H9 (cell line): ENCODE measurements at regions not wholly inside any gene's neighbourhood (a gene's known extent, or its start where the extent isn't known, plus 50 kb on each side); places are given as distances from the start of the nearest gene placed in this dataset.
"Not testable (repeated sequence)": the region's sequence is repeated elsewhere in the genome, so short reads cannot be mapped to it uniquely, and the experiment has no call there.

Source experiments
- DNase-seq: peaks from one replicate; pipeline ENCODE4 v3.0.0-alpha.2; 2017
- H2AFZ ChIP-seq: one replicate; pipeline ENCODE4 v1.6.1; 2013; ENCODE audit warnings: mild to moderate bottlenecking, low read length, control low read depth, moderate library complexity
- H2AK5ac ChIP-seq: 2 replicates; pipeline ENCODE4 v1.6.1; 2013; ENCODE audit warnings: low read length, control low read depth, mixed read lengths; ENCODE audit not compliant: insufficient read length
- H2BK120ac ChIP-seq: one replicate; pipeline ENCODE4 v1.6.1; 2013; ENCODE audit warnings: low read depth, mild to moderate bottlenecking, low read length, control low read depth, inconsistent platforms; ENCODE audit not compliant: poor library complexity, severe bottlenecking
- H2BK12ac ChIP-seq: 2 replicates; pipeline ENCODE4 v1.6.1; 2013; ENCODE audit warnings: low read length, control low read depth, mixed read lengths, low read depth; ENCODE audit not compliant: insufficient read length
- H2BK15ac ChIP-seq: 2 replicates; pipeline ENCODE4 v1.6.1; 2013; ENCODE audit warnings: low read depth, low read length, control low read depth
- H2BK20ac ChIP-seq: one replicate; pipeline ENCODE4 v1.6.1; 2013; ENCODE audit warnings: low read depth, mild to moderate bottlenecking, low read length, control low read depth, inconsistent platforms; ENCODE audit not compliant: poor library complexity, severe bottlenecking
- H2BK5ac ChIP-seq: 2 replicates; pipeline ENCODE4 v1.6.1; 2013; ENCODE audit warnings: low read length, control low read depth, mixed read lengths; ENCODE audit not compliant: insufficient read length
- H3K14ac ChIP-seq: 2 replicates; pipeline ENCODE4 v1.6.1; 2013; ENCODE audit warnings: low read length, control low read depth; ENCODE audit not compliant: insufficient read depth
- H3K18ac ChIP-seq: 2 replicates; pipeline ENCODE4 v1.6.1; 2013; ENCODE audit warnings: low read depth, mild to moderate bottlenecking, mixed read lengths, low read length, control low read depth; ENCODE audit not compliant: insufficient read length
- H3K23ac ChIP-seq: 2 replicates; pipeline ENCODE4 v1.6.1; 2013; ENCODE audit warnings: low read length, control low read depth, mixed read lengths, low read depth; ENCODE audit not compliant: insufficient read length
- H3K23me2 ChIP-seq: 2 replicates; pipeline ENCODE4 v1.6.1; 2013; ENCODE audit warnings: low read depth, mild to moderate bottlenecking, mixed read lengths, low read length, control low read depth; ENCODE audit not compliant: insufficient read length, poor library complexity, severe bottlenecking
- H3K27ac ChIP-seq: 2 replicates; pipeline ENCODE4 v1.5.1; 2013; ENCODE audit warnings: low read length, control low read depth, mixed read lengths, low read depth; ENCODE audit not compliant: insufficient read length
- H3K27me3 ChIP-seq: 2 replicates; pipeline ENCODE4 v1.6.1; 2013; ENCODE audit warnings: low read length, control low read depth, inconsistent platforms; ENCODE audit not compliant: insufficient read depth
- H3K4ac ChIP-seq: 2 replicates; pipeline ENCODE4 v1.6.1; 2013; ENCODE audit warnings: low read depth, mild to moderate bottlenecking, control low read depth, inconsistent platforms, low read length, moderate library complexity
- H3K4me1 ChIP-seq: 2 replicates; pipeline ENCODE4 v1.6.1; 2013; ENCODE audit warnings: low read length, control low read depth, inconsistent platforms; ENCODE audit not compliant: insufficient read depth
- H3K4me2 ChIP-seq: 2 replicates; pipeline ENCODE4 v1.6.1; 2013; ENCODE audit warnings: low read length, control low read depth, mixed read lengths; ENCODE audit not compliant: insufficient read length, insufficient read depth
- H3K56ac ChIP-seq: 2 replicates; pipeline ENCODE4 v1.6.1; 2013; ENCODE audit warnings: low read depth, mild to moderate bottlenecking, mixed read lengths, low read length, control low read depth; ENCODE audit not compliant: insufficient read length
- H3K79me1 ChIP-seq: 2 replicates; pipeline ENCODE4 v1.6.1; 2013; ENCODE audit warnings: low read depth, mild to moderate bottlenecking, moderate library complexity, low read length, control low read depth, inconsistent platforms; ENCODE audit not compliant: insufficient read depth, poor library complexity, severe bottlenecking
- H3K79me2 ChIP-seq: 2 replicates; pipeline ENCODE4 v1.6.1; 2013; ENCODE audit warnings: low read length, control low read depth, inconsistent platforms; ENCODE audit not compliant: insufficient read depth
- H3K9ac ChIP-seq: 2 replicates; pipeline ENCODE4 v1.6.1; 2013; ENCODE audit warnings: low read length, control low read depth, mixed read lengths; ENCODE audit not compliant: insufficient read length; ENCODE audit errors: extremely low read depth
- H3K9me3 ChIP-seq: one replicate; pipeline ENCODE4 v1.6.1; 2013; ENCODE audit warnings: low read depth, low read length, inconsistent platforms; ENCODE audit not compliant: control insufficient read depth
- H3T11ph ChIP-seq: one replicate; pipeline ENCODE4 v1.6.1; 2013; ENCODE audit warnings: mild to moderate bottlenecking, low read length, control low read depth, inconsistent platforms
- H4K20me1 ChIP-seq: one replicate; pipeline ENCODE4 v1.6.1; 2013; ENCODE audit not compliant: control insufficient read depth, insufficient read length, insufficient read depth
- H4K5ac ChIP-seq: 2 replicates; pipeline ENCODE4 v1.6.1; 2013; ENCODE audit warnings: low read depth, mild to moderate bottlenecking, mixed read lengths, low read length, control low read depth; ENCODE audit not compliant: insufficient read length
- H4K8ac ChIP-seq: replicated peaks from 2 replicates; pipeline ENCODE4 v1.6.1; 2013; ENCODE audit warnings: low read length, control low read depth, mixed read lengths, low read depth; ENCODE audit not compliant: insufficient read length
- H4K91ac ChIP-seq: 2 replicates; pipeline ENCODE4 v1.6.1; 2013; ENCODE audit warnings: low read depth, mild to moderate bottlenecking, moderate library complexity, mixed read lengths, low read length, control low read depth; ENCODE audit not compliant: insufficient read length
- H3K27ac Mint-ChIP-seq, 3 experiments: 2 replicates in 2 of 3; 3 replicates in 1 of 3; pipeline ENCODE4 v1.8.0; 2020 to 2021; ENCODE audit warnings: mixed read lengths in 3 of 3, mild to moderate bottlenecking in 1 of 3, moderate library complexity in 1 of 3
- H3K27me3 Mint-ChIP-seq: 2 replicates; pipeline ENCODE4 v1.8.0; 2021; ENCODE audit warnings: low read depth, mild to moderate bottlenecking, moderate library complexity, mixed read lengths
- H3K36me3 Mint-ChIP-seq, 3 experiments: 2 replicates in 2 of 3; 3 replicates in 1 of 3; pipeline ENCODE4 v1.8.0; 2020 to 2021; ENCODE audit warnings: low read depth in 3 of 3, mixed read lengths in 3 of 3; ENCODE audit not compliant: insufficient read depth in 1 of 3
- H3K4me1 Mint-ChIP-seq, 2 experiments: 2 replicates each; pipeline ENCODE4 v1.8.0; 2020; ENCODE audit warnings: mixed read lengths in 2 of 2
- H3K4me3 Mint-ChIP-seq, 2 experiments: 2 replicates in 1 of 2; 3 replicates in 1 of 2; pipeline ENCODE4 v1.8.0; 2020 to 2021; ENCODE audit warnings: mild to moderate bottlenecking in 2 of 2, mixed read lengths in 2 of 2, moderate library complexity in 1 of 2
- H3K9me3 Mint-ChIP-seq, 2 experiments: 2 replicates in 1 of 2; 3 replicates in 1 of 2; pipeline ENCODE4 v1.8.0; 2020; ENCODE audit warnings: mild to moderate bottlenecking in 2 of 2, mixed read lengths in 2 of 2, moderate library complexity in 1 of 2
- WGBS: extraction: QIAGEN DNeasy Blood & Tissue Kit; methylation state at CpG from one replicate; pipeline ENCODE4 v1.1.7; 2013; ENCODE audit warnings: missing lambda C conversion rate, low lambda C conversion rate, mixed read lengths; ENCODE audit not compliant: insufficient read length; ENCODE audit errors: extremely low coverage; 5-methylcytosine and 5-hydroxymethylcytosine counted together
- TF ChIP-seq, protein P1 (sequence below): fragments of 200-600 bp; sonication (generic); conservative IDR thresholded peaks from 3 replicates; pipeline ENCODE4 v1.8.0; 2021; ENCODE audit warnings: antibody characterized with exemption, mild to moderate bottlenecking

DNA sequence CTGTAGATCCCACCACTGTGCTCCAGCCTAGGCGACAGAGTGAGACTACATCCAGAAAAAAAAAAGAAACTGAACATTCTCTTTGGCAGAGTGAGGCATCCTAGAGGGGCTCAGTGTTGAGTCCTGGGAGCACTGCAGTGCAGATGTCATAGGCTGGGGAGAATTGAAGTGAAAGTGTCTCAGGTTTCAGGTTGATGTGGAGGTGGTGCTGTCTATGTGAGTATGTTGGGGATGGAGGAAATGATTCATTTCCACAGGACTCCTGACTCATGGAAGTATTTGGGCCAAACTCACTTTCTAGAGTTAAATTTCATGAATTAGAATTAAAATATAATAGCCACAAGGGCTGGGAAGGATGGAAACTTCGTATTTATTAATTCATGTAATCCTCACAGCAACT, 134.4 kb upstream of the TSC22D1 start:
- Histone ChIP-seq H3K79me1 (no peaks in the 10 kb centered on the region), H3K23me2 (no peaks in the 10 kb centered on the region), H4K8ac (no peak overlapping the region), H3K79me2 (no peaks in the 10 kb centered on the region), H3K4me2 (no peak overlapping the region), H2AFZ (no peak overlapping the region), H3K27ac (no peak overlapping the region), H3K4me1 (no peaks in the 10 kb centered on the region; the same call in 1 of the 2 replicates), H3K23ac (no peak overlapping the region), H4K20me1 (no peaks in the 10 kb centered on the region), H3K56ac (no peak overlapping the region), H2BK15ac (no peak overlapping the region), H2BK12ac (no peak overlapping the region), H3K9me3 (no peaks in the 10 kb centered on the region), H4K5ac (no peak overlapping the region), H3K9ac (no peak overlapping the region), H4K91ac (no peak overlapping the region), H2BK5ac (no peak overlapping the region), H2BK20ac (no peak overlapping the region), H3K14ac (no peak overlapping the region), H3T11ph (no peak overlapping the region), H2AK5ac (no peak overlapping the region), H3K4ac (no peak overlapping the region), H3K18ac (no peak overlapping the region), H3K27me3 (no peaks in the 10 kb centered on the region), H2BK120ac (no peak overlapping the region)
- no peak overlapping the region; a peak in 1 of 7 replicates for H3K27ac Mint-ChIP-seq
- WGBS: no CpG with 5 or more reads among the region's 2 CpGs
- DNase-seq: no peak
- no peaks in the 10 kb centered on the region for H3K27me3 Mint-ChIP-seq
- peaks cover 7% of the 10 kb centered on the region in 2 experiments for H3K4me1 Mint-ChIP-seq
- H3K36me3 Mint-ChIP-seq: peaks cover 0 to 18% (median 6%) of the 10 kb centered on the region in 3 experiments; a peak in 4 of 7 replicates
- no peak overlapping the region for H3K4me3 Mint-ChIP-seq
- H3K9me3 Mint-ChIP-seq: peaks cover 11 to 14% of the 10 kb centered on the region in 2 experiments
- TF ChIP-seq, protein P1, sequence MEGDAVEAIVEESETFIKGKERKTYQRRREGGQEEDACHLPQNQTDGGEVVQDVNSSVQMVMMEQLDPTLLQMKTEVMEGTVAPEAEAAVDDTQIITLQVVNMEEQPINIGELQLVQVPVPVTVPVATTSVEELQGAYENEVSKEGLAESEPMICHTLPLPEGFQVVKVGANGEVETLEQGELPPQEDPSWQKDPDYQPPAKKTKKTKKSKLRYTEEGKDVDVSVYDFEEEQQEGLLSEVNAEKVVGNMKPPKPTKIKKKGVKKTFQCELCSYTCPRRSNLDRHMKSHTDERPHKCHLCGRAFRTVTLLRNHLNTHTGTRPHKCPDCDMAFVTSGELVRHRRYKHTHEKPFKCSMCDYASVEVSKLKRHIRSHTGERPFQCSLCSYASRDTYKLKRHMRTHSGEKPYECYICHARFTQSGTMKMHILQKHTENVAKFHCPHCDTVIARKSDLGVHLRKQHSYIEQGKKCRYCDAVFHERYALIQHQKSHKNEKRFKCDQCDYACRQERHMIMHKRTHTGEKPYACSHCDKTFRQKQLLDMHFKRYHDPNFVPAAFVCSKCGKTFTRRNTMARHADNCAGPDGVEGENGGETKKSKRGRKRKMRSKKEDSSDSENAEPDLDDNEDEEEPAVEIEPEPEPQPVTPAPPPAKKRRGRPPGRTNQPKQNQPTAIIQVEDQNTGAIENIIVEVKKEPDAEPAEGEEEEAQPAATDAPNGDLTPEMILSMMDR: no peak

DNA sequence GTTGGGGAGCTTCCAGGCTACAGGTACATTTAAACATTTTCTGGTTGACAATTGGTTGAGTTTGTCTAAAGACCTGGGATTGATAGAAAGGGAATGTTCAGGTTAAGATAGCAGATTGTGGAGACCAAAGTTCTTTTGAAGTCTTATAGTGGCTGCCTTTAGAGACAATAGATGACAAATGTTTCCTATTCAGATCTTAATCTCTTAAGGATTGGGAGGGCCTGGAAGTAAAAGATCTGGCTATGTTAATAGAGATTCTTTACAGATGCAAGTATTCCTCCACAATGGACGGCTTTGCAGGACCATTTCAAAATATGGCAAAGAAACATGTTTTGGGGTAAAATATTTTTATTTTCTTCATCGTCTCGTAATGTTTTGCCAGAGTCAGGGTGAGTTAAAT, 128.7 kb upstream of the TSC22D1 start:
- H2BK20ac ChIP-seq, H2BK12ac ChIP-seq, H2BK120ac ChIP-seq, H4K5ac ChIP-seq, H3K27ac ChIP-seq, H3K23ac ChIP-seq, H4K91ac ChIP-seq, H3K9me3 ChIP-seq, H3K14ac ChIP-seq, H3K18ac ChIP-seq, H3K4ac ChIP-seq, H3K23me2 ChIP-seq, H4K20me1 ChIP-seq, H3K27me3 ChIP-seq, H2BK15ac ChIP-seq, H3K56ac ChIP-seq, H2AK5ac ChIP-seq, H3T11ph ChIP-seq, H3K4me1 ChIP-seq, H3K79me2 ChIP-seq, H3K27me3 Mint-ChIP-seq, DNase-seq, H3K9ac ChIP-seq, H3K4me3 Mint-ChIP-seq, H4K8ac ChIP-seq, H2BK5ac ChIP-seq, H3K79me1 ChIP-seq, H3K4me2 ChIP-seq, H2AFZ ChIP-seq: not testable (repeated sequence)
- Mint-ChIP-seq H3K27ac (peak overlapping the region in 2 of 3 experiments; percentile 27 to 86; a peak in 2 of 7 replicates), H3K36me3 (peaks cover 0 to 18% (median 6%) of the 10 kb centered on the region in 3 experiments; a peak in 4 of 7 replicates), H3K4me1 (peaks cover 16 to 19% of the 10 kb centered on the region in 2 experiments), H3K9me3 (peaks cover 11 to 14% of the 10 kb centered on the region in 2 experiments)
- WGBS: no CpG with 5 or more reads among the region's 3 CpGs
